H7 (cell line): ENCODE measurements at regions not wholly inside any gene's neighbourhood (a gene's known extent, or its start where the extent isn't known, plus 50 kb on each side); places are given as distances from the start of the nearest gene placed in this dataset.
A peak's percentile ranks its signal among the peaks of the same experiment; 100 is the strongest.

ENCODE experiments used
- DNase-seq: peaks from one replicate; pipeline ENCODE4 v3.0.0; 2012
- H3K27me3 ChIP-seq: 2 replicates; pipeline ENCODE4 v1.6.0; 2011; ENCODE audit warnings: mild to moderate bottlenecking, low read length; ENCODE audit not compliant: control insufficient read depth, insufficient read depth
- H3K36me3 ChIP-seq: replicated peaks from 2 replicates; pipeline ENCODE4 v1.5.1; 2011; ENCODE audit warnings: low read length; ENCODE audit not compliant: control insufficient read depth, insufficient read depth
- H3K4me3 ChIP-seq: 2 replicates; pipeline ENCODE4 v1.5.1; 2011; ENCODE audit warnings: low read depth, mild to moderate bottlenecking, control low read depth, low read length, moderate library complexity; ENCODE audit not compliant: insufficient read depth

DNA sequence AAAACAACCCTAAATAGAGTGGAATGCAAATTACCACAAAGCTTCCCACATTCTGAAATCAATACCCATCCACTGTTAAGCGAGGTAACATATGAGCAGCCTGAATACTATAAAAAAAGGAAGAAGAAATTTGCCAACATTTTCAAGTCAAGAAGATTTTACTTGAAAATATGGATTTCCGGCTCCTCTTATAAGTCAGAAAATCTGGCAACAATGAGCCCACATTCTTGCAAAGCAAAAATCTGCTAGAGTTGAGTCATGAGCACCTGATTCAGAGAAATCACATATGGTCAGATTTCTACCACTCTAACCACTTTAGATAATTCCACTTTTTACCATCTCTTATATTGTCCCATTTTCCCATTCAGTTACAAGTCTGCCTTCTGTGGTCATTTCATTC lies 395.7 kb downstream of the DTHD1 start:
- no peak overlapping the region for H3K4me3 ChIP-seq
- no peaks in the 10 kb centered on the region for H3K36me3 ChIP-seq
- DNase-seq, result no peak
- H3K27me3 ChIP-seq, result no peaks in the 10 kb centered on the region

DNA sequence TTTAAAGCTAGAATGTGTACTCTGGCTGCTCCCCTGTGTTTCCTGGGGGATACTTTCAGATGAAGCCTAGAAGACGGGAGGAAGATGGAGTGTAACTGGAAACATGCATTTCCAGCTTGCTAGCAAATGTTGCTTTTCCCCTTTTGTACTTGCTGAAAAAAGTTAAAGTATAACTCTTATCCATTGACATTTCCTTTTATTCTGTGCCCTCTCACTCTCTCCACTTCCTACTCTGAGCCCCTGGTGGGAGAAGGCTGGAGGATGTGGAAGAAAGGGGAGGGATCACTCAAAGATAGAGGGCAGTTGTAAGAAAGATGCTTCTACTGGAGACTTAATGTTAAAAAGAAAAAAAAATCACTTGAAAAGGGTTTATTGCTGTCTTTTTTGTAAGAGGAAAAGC lies 396.5 kb downstream of the DTHD1 start:
- DNase-seq, result no peak
- Histone ChIP-seq H3K4me3 (no peak overlapping the region), H3K27me3 (no peaks in the 10 kb centered on the region), H3K36me3 (no peaks in the 10 kb centered on the region)

DNA sequence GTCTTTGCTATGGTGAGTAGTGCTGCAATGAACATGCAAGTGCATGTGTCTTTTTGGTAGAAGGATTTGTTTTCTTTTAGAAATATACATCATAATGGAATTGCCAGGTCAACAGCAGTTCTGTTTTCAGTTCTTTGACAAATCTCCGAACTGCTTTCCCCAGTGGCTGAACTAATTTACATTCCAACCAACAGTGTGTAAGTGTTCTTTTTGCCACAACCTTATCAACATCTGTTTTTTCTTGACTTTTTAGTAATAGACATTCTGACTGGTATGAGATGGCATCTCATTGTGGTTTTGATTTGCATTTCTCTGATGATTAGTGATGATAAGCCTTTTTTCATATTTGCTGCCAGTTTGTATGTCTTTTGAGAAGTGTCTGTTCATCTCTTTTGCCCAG lies 406.3 kb downstream of the DTHD1 start:
- H3K36me3 ChIP-seq, result no peaks in the 10 kb centered on the region
- H3K27me3 ChIP-seq, result no peaks in the 10 kb centered on the region
- DNase-seq, result no peak
- H3K4me3 ChIP-seq, result no peak overlapping the region

DNA sequence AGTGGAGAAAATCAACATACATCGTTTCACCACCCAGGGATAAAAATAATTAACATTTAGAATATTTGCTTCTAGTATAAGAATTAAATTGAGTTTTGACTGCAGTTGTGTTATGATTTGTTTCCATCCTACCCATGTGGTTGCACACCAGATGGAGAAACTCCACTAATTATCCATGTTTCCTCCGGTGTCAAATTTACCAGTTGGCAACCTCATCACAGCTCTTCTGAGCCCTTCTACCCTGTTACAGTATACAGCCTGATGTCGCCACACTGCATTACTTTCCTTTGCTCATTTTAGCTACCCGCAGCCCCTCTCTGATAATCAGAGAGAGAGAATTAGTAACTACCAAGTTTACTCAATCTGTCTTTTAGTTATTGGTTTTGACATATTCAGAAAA lies 411.2 kb downstream of the DTHD1 start:
- no peaks in the 10 kb centered on the region for H3K36me3 ChIP-seq
- DNase-seq, result no peak
- no peak overlapping the region for H3K4me3 ChIP-seq

DNA sequence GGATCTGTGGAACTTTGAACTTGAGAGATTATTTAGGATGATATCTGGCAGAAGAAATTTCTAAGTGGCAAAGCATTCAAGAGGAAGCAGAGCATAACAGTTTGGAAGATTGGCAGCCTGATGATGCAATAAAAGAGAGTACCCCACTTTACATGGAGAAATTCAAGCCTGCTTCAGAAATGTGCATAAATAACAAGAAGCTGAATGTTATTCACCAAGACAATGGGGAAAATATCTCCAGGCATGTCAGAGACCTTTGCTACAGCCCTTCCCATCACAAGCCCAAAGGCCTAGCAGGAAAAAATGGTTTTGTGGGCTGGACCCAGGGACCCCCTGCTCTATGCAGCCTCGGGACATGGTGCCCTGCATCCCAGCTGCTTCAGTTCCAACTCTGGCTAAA lies 420.8 kb downstream of the DTHD1 start:
- H3K4me3 ChIP-seq, result no peak overlapping the region
- DNase-seq, result no peak
- H3K36me3 ChIP-seq, result no peaks in the 10 kb centered on the region
- H3K27me3 ChIP-seq, result no peaks in the 10 kb centered on the region

More for the DNA sequence above, 411.2 kb downstream of the DTHD1 start:
- H3K27me3 ChIP-seq, result no peaks in the 10 kb centered on the region

DNA sequence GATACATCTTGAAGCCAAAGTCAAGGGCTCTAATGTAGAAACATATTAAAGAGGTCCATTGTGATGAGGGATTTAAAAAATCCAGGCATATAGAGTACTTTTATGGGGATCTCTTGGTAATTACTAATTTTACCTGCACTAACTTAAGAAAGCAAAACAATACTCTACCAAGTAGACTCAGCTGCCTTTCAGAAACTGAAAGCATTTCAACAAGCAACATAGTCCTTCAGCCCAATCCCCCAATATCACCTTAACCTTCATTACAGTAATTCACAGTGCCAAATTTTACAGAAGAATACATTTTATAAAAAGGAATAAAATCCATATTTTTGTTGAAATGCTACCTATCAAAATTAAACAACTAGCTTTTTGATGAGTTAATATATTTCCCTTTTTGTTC lies 422.9 kb downstream of the DTHD1 start:
- Histone ChIP-seq H3K4me3 (no peak overlapping the region), H3K27me3 (no peaks in the 10 kb centered on the region), H3K36me3 (no peaks in the 10 kb centered on the region)
- DNase-seq, result no peak

DNA sequence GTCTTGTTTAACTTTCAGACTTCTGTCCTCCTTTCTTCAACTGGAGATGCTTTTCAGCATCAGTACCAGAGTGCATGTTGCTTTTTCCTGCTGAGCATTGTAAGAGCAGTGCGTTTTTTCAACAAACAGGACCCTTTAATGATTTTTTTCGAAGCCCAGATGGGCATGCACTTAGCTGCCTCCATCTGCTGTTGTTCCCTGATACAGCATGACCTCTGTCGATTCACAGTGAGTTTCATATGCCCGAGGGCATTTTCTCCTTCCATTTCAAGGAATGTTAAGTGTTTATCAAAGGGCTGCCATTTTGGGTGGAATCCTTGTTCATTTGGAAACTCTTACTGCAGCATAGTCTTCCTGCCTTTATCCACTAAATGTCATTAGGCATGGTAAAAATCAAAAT lies 428.6 kb downstream of the DTHD1 start:
- no peaks in the 10 kb centered on the region for H3K36me3 ChIP-seq
- H3K4me3 ChIP-seq, result no peak overlapping the region
- no peak for DNase-seq
- H3K27me3 ChIP-seq, result no peaks in the 10 kb centered on the region

DNA sequence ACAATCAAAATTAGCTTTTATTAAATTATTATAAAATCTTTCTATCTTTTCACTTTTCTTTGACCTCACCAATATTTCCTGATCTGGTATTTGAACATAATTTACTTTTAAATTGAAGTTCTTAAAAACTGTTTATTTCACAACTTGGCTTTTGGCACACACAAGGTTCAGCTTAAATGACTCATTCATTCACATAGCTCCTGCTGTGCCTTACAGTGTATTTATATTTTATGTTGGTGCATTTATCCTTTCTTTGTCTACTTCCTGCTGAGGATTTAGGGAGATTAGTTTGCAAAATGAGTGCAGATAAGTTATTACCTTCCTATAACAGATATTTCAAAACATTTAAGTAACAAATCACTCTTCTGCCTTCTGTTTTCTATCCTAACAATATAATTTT lies 430.6 kb downstream of the DTHD1 start:
- no peak for DNase-seq
- H3K4me3 ChIP-seq, result no peak overlapping the region
- H3K36me3 ChIP-seq, result no peaks in the 10 kb centered on the region

DNA sequence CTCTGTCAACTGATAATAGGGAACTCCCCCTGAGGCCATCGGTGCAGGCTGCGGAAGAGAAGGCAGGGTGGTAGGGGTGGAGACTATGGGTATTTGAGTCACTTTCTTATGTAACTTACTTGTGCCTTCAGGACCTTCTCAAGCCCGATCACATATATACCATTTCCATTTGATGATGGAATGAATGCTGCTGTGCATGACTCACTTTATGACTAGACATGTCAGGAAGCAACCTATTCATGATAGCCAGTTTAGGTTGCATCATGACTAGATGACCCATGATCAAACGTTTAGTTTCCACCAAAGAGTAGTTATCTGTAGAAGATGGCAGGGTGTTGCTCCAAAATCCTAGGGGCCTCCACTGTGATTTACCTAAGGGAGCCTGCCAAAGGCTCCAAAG lies 435.5 kb downstream of the DTHD1 start:
- Histone ChIP-seq H3K36me3 (no peaks in the 10 kb centered on the region), H3K27me3 (no peaks in the 10 kb centered on the region), H3K4me3 (no peak overlapping the region)
- no peak for DNase-seq

More for the DNA sequence above, 430.6 kb downstream of the DTHD1 start:
- no peaks in the 10 kb centered on the region for H3K27me3 ChIP-seq

DNA sequence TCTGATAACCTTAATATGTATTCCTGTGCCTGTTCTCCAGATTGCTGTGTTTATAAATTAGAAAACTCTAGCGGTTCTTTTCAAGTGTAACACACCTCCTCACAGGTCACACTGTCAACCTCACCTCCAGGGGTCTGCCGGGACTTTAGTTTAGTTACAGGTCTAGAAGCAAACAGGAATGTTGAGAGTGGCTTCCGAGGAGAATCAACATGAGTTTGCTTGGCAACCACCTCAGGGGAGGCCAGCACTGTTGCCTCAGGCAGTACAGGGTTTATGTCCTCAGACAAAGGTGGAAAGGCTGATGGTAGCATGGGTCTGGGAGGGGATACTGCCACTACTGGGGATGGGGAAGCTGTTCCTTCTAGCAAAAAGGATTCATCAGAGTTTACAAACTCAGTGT lies 438.0 kb downstream of the DTHD1 start:
- no peak overlapping the region for H3K4me3 ChIP-seq
- no peaks in the 10 kb centered on the region for H3K27me3 ChIP-seq
- no peaks in the 10 kb centered on the region for H3K36me3 ChIP-seq
- DNase-seq, result no peak

DNA sequence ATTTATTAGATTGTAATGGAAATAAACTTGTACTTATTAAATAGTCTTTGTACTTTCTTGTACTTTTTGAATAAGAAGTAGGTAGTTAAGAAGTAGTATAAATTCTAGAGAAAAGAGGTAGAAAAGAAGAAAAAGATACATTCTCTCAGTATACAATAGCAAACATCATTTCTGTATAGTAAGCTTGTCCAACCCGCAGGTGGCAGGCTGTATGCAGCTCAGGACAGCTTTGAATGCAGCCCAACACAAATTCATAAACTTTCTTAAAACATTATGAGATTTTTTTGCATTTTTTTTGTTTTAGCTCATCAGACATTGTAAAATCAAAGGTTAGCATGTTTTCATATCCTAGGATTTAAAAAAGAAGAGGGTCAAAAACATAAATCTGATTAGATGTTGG lies 441.6 kb downstream of the DTHD1 start:
- DNase-seq, result no peak
- no peaks in the 10 kb centered on the region for H3K27me3 ChIP-seq
- no peaks in the 10 kb centered on the region for H3K36me3 ChIP-seq
- no peak overlapping the region for H3K4me3 ChIP-seq

DNA sequence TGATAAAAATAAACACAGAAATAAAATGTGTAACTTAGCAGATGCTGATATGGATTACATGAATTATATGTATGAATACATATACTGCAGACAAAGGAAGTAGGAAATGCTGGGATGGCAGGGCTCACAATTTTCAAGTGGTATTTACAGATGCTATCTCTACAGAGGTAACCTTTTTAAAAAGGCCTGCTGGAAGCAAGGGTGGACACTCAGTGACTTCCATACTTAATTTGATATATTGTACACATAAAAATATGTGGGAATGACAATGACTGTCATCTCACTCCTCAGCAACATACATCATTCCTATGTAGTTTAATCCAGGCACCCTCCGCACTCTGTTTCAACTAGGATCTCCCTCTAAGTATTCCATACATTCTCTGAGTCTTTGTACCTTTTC lies 452.9 kb downstream of the DTHD1 start:
- H3K4me3 ChIP-seq, result no peak overlapping the region
- no peak for DNase-seq
- H3K27me3 ChIP-seq, result no peaks in the 10 kb centered on the region
- no peaks in the 10 kb centered on the region for H3K36me3 ChIP-seq

DNA sequence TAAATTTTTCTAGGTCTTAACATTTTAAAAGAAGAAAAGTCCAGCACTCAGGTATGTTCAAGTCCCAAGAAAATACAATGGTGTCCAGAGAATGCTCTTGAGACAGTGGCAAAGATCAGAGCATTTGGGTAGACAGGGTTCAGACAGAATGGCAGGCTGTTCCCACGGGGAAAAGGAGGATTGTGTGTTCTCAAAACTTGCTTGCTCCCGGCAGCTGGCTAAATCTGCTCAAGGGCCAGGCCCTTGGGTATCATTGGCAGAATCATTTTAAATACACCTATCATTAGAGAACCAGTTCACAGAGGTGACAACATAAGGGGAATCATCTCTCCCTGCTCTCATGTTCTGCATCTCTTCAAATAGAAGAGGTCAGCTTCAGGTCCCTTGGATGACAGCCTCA lies 456.3 kb downstream of the DTHD1 start:
- Histone ChIP-seq H3K27me3 (no peaks in the 10 kb centered on the region; the same call in 1 of the 2 replicates), H3K36me3 (no peaks in the 10 kb centered on the region), H3K4me3 (no peak overlapping the region)
- DNase-seq, result no peak

DNA sequence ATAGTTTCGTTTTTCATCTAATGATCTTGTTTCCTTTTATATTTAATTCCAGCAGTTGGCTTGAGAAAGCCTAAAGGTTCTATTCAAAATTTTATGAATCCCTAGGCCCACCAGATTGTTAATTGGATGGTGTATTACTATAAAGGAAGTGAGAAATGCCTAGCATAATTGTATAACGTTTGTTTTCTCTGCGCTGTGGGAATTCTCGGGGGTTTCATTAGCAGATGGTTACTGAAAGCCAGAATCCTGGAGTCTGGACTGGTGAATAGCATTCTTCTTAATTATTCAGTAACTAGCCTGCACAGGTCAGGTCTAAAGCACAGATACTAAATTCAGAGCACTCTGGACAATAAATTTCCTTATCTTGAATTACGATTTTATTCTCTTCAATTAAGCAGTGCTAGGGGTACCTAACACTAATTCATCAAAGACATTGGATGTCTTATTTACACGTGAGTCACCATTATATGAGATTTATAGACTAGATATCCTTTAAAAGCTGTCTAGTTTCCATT lies 459.4 kb downstream of the DTHD1 start:
- no peak for DNase-seq
- H3K36me3 ChIP-seq, result no peaks in the 10 kb centered on the region
- H3K4me3 ChIP-seq, result no peak overlapping the region

DNA sequence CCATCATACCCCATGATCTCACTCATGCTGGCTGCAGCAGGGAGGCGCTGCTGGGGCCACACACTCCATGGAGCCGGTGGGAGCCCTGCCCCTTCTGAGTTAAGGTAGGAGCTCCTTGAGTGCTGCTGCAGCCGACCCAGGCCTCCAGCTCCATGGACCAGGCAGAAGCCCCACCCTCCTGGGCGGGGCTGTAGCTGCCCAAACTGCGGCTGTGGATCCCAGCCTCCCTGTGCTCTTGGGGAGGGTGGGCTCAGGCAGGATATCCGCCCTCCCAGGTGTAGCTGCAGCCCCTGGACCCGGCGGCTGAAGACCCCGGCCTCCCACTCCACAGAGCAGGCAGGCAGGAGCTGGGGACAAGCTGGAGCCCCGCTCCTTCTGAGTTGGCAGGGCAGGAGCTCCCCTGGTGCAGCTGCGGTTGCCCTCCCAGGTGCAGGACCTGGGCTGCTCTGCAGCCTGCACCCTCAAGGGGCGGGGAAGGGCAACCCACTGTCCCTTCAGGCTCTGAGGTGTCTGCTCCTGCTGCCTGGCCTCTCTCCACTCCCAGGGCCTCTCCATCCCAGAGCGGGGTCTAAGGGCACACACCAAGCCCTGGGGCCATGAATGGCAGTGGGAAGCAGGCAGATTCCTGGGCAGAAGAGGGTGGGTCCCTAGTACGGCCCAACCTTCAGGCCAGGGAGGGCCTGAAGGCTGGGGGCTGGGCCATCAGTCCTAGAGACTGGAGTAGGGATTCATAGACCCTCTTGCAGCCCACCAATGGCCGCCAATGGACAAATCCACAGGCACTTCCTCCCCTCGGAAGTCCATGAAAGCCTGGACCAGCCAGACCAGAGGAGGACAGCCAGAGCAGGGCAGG lies 466.1 kb downstream of the DTHD1 start:
- Histone ChIP-seq H3K4me3 (no peak overlapping the region), H3K36me3 (no peaks in the 10 kb centered on the region), H3K27me3 (no peaks in the 10 kb centered on the region)
- peak; percentile 55 for DNase-seq

More for the DNA sequence above, 459.4 kb downstream of the DTHD1 start:
- H3K27me3 ChIP-seq, result no peaks in the 10 kb centered on the region; the same call in 1 of the 2 replicates
